GM19238 (cell line): ENCODE measurements at regions not wholly inside any gene's neighbourhood (a gene's known extent, or its start where the extent isn't known, plus 50 kb on each side); places are given as distances from the start of the nearest gene placed in this dataset.
"Not testable (repeated sequence)": the region's sequence is repeated elsewhere in the genome, so short reads cannot be mapped to it uniquely, and the experiment has no call there.

Experiments used
- DNase-seq: peaks from one replicate; pipeline ENCODE4 v3.0.0; 2011; ENCODE audit warnings: low spot score; ENCODE audit not compliant: insufficient read length

GRCh38 chr16:22624800-22625533 is 114.3 kb downstream of the NPIPB5 start:
- DNase-seq: no peak

DNA sequence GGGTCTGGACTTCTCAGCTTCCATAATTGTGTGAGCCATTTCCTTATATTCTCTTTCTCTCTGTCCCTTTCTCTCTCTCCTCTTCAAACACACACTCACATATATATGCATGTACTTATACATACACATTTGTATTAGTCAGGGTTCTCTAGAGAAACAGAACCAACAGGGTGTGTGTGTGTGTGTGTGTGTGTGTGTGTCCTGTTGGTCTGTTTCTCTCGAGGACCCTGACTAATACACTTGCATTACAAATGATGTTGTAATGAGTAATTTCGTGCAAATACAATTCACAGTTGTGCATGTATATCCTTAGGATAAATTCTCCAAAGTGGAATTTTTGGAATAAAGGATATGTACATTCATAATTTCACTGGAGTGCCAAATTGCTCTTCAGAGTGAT is 115.3 kb downstream of the NPIPB5 start:
- no peak for DNase-seq

- no peak for DNase-seq
Observed at GRCh38 chr16:22627043-22627442, 116.4 kb downstream of the NPIPB5 start.

GRCh38 chr16:22628994-22629393 is 118.3 kb downstream of the NPIPB5 start:
- no peak for DNase-seq

GRCh38 chr16:22630242-22630641 is 119.6 kb downstream of the NPIPB5 start:
- DNase-seq: no peak

DNA sequence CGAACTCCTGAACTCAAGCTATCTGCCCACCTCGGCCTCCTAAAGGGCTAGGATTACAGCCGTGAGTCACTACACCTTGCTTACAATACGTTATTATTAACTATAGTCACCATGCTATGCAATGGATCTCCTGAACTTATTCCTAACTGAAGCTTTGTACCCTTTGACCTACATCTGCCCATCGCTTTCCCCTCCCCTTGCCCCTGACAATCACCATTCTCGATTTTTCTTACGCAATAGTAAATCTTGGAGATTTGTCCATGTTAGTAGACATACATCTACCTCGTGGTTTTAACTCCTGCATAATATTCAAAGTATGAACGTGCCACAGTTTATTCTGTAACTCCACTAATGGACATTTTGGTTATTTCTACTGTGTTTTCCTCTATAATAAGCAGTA is 120.6 kb downstream of the NPIPB5 start:
- DNase-seq: no peak

GRCh38 chr16:22632606-22633005 is 121.9 kb downstream of the NPIPB5 start:
- no peak for DNase-seq

- DNase-seq: no peak
Observed at GRCh38 chr16:22633280-22633679, 122.6 kb downstream of the NPIPB5 start.

GRCh38 chr16:22633799-22634198 is 123.1 kb downstream of the NPIPB5 start:
- DNase-seq: no peak

DNA sequence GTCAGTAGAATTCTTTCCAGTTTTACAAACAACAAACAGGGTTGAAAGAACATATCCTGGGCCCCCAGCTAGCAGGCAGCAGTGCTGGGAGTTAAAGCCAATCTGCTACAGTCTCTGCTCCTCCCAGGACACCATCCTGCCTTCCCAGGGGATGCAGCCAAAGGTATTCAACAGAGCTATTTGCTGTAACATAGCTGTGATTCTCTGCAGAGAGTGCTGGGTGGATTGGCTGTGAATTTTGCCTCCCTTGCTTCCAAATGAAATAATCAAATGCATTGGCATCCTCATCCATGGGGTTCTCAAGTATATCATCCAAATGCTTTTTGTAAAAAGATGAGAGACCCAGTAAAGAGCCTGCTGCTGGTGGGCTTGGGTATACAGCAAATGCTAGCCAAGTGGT is 124.3 kb downstream of the NPIPB5 start:
- DNase-seq: no peak

DNA sequence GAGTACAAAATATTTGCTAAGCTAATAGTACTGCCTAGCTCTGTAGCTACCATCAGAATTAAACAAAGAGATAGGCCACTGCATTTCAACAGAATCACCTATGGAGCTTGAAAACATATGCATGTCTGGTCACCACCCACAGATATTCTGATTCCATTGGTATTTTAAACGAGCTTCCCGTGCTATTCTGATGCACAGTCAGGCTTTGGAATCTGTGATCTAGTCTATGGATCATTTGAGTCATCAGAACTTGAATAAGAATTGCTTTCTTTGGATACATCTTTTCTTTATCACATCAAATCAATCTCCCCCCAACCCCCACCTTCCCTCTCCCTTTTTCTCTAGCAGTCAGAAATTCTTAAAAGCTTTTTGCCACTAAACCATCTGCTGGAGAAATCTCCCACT is 124.7 kb downstream of the NPIPB5 start:
- DNase-seq: no peak

- DNase-seq: no peak
Observed at GRCh38 chr16:22635801-22636200, 125.1 kb downstream of the NPIPB5 start.

GRCh38 chr16:22638393-22639206 is 127.9 kb downstream of the NPIPB5 start:
- DNase-seq: no peak

DNA sequence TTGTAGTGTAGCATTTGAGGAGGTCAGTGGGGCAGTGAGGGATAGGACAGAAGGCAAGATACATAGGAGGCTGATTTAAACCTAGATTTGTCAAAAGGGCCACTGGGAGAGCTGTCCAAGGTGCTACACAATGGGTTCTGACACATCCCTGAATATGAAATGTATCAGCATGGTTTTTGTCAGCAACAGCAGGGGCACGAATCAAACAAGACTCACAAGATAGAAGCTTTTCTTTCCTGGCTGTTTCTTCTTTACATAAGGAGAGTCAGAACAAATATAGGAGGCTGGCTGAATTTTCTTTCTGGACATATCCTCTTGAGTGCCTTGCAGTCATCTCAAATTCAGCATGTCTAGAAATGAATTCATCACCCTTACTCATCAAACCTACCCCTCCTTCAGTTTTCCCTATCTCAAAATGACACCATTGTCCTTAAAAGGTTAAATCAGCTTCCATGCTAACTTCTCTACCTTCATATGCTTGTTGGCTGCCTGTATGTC is 130.5 kb downstream of the NPIPB5 start:
- DNase-seq: no peak

GRCh38 chr16:22642416-22643088 is 131.9 kb downstream of the NPIPB5 start:
- no peak for DNase-seq

- DNase-seq: not testable (repeated sequence)
Observed at GRCh38 chr16:22643203-22643602, 132.5 kb downstream of the NPIPB5 start.

DNA sequence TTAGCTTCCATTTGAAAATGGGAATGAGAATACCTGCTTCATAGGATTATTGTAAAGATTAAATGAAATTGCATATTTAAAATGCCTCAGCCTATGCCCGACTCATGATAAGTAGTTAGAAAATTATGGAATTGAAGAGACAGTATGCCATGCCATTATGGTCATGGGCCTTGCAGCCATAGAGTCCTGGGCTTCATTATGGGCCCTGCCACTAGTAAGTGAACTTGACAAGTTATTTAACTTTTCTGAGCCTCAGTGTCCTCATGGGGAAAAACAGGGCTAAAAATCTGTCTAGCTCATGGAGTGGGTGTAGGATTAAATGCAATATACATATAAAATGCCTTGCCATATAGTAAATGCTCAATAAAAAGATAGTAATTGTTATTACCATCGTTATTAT is 133.2 kb downstream of the NPIPB5 start:
- DNase-seq: no peak

- DNase-seq: no peak
Observed at GRCh38 chr16:22645868-22646267, 135.2 kb downstream of the NPIPB5 start.

- no peak for DNase-seq
Observed at GRCh38 chr16:22646948-22647556, 136.4 kb downstream of the NPIPB5 start.

DNA sequence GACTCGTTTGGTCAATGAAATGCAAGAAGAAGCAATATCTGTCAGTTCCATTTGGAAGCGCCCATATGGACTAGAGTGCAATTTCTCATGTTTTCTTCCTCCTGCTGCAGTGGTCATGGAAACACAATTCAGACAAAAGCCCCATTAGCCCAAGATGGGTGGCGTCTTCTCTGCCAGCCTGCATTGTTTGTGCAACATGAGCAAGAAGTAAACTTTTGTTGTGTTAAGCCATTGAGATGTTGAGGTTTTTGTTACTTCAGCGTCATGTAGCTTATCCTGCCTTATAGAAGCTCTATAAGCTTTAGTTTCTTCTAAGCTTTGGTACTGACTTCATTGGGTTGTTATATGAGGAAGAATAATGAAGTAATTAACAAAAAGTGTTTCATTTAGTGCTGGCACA is 137.4 kb downstream of the NPIPB5 start:
- no peak for DNase-seq

DNA sequence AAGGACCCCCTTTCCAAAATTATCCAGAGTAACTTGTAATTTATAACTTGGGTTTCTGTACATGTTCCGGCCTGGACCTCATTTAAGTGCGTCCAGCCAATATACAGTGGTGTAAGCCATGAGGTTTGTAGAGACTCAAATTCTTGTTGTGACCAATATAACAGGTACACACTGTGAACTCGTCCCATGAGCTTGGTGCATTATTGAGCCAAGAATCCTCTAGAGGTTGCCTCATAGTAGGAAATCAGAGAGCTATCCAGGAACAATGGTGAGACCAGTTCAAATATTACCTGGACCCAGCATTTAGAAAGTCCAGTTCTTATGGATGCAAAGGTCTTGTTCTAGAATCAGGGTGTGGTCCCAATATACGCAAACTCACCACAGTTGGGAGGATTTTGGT is 138.2 kb downstream of the NPIPB5 start:
- no peak for DNase-seq
